ENCODE measurements at regions not wholly inside any gene's neighbourhood (a gene's known extent, or its start where the extent isn't known, plus 50 kb on each side); places are given as distances from the start of the nearest gene placed in this dataset.

- no peak for TF ChIP-seq EZH2 (IDR thresholded peaks at IDR 0.05; ENCODE audit: insufficient read depth, poor library complexity, severe bottlenecking)
- TF ChIP-seq EZH2phosphoT487 (IDR thresholded peaks at IDR 0.05; ENCODE audit: insufficient read depth, low read depth): no peak
Observed at GRCh38 chr14:82915381-82915780, 1381.7 kb upstream of the SEL1L start.
